HG03439 (cell line): ENCODE measurements at regions not wholly inside any gene's neighbourhood (a gene's known extent, or its start where the extent isn't known, plus 50 kb on each side); places are given as distances from the start of the nearest gene placed in this dataset.

ENCODE experiments used
- ATAC-seq: cut with Tn5 transposase; IDR thresholded peaks from one replicate; pipeline ENCODE4 v1.9.1; 2021; ENCODE audit warnings: mild to moderate bottlenecking, moderate library complexity; ENCODE audit not compliant: unreplicated experiment

GRCh38 chr4:126086041-126086440, 771.3 kb downstream of the FAT4 start:
- ATAC-seq, result no peak

DNA sequence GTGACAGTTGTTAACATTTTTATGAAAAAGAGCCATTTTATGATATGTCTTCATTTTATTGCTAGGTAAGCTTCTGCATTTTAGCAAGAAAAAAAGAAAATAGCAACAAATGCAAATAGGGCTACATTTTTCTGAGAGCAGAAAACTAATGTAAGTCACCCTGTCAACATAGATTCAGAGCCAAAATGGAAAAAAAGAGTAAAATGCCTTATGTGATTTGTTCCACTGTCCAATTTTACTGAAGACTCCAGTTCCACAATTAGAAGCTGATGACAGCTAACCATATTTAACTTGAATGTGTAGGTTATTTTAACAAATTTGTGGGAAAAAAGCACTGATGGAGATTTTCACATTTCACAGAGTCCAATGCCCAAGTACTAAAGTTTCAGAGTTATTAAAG, 772.3 kb downstream of the FAT4 start:
- no peak for ATAC-seq

DNA sequence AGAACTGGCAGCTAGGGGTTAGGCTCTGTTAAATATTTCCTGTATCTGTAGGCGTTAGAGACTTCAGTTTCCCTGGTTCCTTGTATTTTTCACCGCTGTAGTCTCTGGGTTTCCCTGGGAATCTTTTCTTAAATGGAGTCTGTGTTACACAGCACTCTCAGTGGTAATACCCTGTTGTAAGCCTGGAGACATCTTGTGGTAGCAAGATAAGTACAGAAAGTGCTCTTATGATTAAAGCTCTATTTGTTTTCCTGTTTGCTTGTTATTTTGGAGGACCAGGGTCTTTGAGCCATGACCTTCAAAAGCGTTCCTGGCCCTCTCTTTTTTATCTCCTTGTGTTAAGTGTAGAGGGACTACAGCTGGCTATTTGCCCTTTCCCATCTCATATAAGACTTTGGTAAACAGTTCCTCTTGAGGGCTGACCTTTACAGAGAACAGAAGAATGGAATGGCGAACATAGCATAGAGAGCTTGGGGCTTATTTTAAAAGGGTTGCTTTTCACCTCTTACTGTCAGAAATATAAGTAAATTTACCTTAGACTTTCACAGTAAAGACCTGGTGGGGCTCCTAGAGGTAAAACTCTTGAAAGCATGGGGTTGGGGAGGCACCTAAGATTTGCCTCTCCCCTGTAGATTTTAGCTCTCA, 782.5 kb downstream of the FAT4 start:
- ATAC-seq, result no peak

DNA sequence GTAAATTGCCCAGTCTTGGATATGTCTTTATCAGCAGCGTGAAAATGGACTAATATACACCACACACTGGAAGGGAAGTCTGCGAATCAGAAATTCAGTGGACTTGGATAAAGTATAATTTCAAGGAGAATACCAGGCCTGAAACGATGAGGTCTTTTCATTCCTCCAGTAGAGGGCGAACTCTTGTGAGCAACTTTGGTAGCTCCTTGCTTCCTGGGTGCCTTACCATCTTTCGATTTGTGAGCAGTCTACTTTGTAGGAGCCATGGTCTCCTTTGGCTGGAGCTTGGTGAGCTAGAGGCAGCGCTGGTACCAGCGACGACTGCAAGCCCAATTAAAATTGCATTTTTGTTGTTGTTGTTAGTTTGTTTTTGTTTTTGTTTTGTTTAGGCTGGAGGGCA, 791.9 kb downstream of the FAT4 start:
- ATAC-seq, result no peak

- ATAC-seq, result no peak
Observed at GRCh38 chr4:126109836-126110235, 795.1 kb downstream of the FAT4 start.

- no peak for ATAC-seq
Observed at GRCh38 chr4:126113058-126113457, 798.3 kb downstream of the FAT4 start.

- no peak for ATAC-seq
Observed at GRCh38 chr4:126123611-126124325, 809.0 kb downstream of the FAT4 start.

DNA sequence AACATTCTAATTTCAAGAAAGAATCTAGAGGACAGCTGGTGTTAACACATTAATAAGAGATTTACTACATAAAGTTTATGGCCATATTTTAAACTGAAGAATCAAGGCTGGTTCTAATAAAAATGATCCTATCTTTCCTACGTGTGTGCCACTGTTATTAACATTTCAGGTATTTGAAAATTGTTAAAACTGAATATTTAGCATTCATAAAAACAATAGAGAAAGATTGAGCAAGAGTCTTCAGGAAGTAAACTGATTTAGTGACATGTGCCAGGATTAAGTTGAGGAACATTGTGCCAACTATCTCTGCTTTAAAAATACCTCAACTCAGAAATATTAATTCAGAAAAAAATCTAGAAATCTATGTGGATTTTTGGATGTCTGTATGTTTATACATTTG, 810.1 kb downstream of the FAT4 start:
- no peak for ATAC-seq

GRCh38 chr4:126130215-126130614, 815.5 kb downstream of the FAT4 start:
- no peak for ATAC-seq

DNA sequence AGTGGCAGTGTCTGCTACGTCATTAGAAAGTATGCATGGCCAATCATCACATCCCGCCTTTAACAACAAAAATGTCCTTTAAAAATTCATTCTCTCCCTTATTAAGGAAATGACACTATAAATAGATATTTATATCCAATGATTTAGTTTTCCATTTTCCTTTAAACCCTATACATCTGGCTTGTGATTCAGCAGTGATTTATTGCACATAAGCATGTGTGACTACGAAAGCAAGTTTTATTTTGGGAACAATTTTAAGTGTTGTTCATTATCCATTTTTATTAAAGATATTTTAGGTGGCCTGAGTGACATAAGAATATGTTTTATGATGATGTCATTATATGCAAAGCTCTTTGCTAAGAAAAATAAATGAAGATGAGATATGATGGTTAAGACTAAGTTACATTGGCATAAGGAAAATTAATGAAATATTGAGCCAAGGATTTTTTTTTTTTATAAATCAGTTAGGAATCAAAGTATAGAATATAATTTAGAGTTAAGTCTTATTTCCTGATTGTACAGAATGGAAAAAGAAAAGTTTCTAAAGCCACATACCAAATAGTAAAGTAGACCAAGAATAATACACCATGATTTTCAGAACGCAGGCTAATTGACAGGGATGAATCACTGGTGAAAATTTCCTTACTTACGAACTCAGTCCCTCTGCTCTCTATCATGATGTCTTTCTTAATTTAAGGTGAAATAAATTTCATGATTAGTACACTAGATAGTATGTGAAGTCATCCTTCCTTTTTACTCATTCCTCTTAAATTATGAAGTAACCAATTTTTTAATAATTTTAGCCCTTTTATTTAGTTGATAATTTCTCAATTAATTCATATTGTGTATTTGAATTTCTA, 822.4 kb downstream of the FAT4 start:
- ATAC-seq, result no peak

GRCh38 chr4:126137782-126138170, 823.0 kb downstream of the FAT4 start:
- ATAC-seq, result no peak

DNA sequence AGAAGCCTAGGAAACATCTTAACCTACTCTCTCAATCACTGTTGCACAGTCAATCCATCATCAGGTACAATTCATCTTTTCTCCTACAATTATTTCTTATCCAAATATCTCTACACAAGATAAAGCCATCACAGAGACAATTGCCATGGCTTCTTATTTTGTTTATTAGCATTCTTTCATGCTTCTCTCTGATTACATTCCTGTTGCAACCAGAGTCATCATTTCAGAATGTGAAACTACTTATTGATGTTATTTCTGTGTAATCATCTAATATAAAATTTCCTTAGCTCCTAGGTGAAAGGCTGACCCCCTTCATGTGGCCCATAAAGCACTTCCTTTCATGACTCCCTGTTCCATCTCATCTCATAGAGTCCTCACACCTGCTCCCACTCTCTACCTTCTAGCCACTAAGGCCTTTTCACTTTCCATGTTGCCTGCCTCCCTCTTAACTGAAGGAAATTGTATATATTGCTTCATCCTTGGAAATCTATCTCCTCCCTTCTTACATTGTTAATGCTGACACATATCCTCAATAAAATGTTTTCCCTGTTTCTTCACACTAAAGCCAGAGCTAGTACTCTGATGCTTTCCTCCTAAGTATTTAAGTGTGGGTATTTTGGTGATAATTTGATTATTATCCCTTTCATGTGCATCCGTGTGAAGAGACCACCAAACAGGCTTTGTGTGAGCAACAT, 829.9 kb downstream of the FAT4 start:
- ATAC-seq, result no peak

GRCh38 chr4:126168484-126168883, 853.7 kb downstream of the FAT4 start:
- ATAC-seq, result no peak

- no peak for ATAC-seq
Observed at GRCh38 chr4:126172126-126172525, 857.4 kb downstream of the FAT4 start.

GRCh38 chr4:126174627-126175026, 859.9 kb downstream of the FAT4 start:
- no peak for ATAC-seq

GRCh38 chr4:126180642-126181041, 865.9 kb downstream of the FAT4 start:
- no peak for ATAC-seq

DNA sequence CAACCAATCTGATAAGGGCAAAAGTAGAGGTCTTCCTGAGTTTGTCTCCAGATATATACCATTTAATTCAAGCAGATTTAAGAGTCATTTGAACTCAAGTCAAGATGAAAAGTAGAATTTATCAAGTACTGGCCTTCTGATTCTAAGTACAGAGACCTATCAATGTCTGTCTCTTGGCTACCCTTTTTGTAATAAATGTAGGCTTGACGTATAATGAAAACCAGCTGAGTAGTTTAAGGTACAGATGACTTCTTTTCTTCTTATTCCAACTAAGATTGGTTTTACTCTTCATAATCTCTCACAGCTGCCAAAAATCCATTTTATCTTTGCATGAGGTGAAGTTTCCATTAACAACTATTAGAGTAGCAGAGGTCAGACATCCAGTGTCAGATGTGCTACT, 867.6 kb downstream of the FAT4 start:
- ATAC-seq, result no peak

DNA sequence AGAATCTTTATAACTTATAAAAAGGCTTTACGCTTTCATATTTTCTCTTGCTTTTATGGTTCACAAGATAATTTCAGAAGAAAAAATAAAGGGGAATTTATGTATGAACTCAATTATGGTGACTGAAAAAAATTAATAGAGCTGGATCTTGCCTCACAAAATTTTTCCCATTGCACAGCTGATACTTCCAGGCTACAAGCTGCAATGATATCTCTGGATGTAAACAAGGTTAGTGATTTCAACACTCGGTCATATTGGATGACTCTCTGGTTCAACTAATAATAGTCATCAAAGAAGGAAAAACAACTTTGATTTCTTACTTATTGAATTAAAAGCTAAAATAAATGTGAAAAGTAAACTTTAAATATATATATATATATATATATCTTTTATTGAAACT, 868.0 kb downstream of the FAT4 start:
- no peak for ATAC-seq

- no peak for ATAC-seq
Observed at GRCh38 chr4:126183206-126183605, 868.5 kb downstream of the FAT4 start.

- no peak for ATAC-seq
Observed at GRCh38 chr4:126191536-126191935, 876.8 kb downstream of the FAT4 start.

- no peak for ATAC-seq
Observed at GRCh38 chr4:126192506-126192905, 877.8 kb downstream of the FAT4 start.
